ENCODE measurements at regions not wholly inside any gene's neighbourhood (a gene's known extent, or its start where the extent isn't known, plus 50 kb on each side); places are given as distances from the start of the nearest gene placed in this dataset.
A peak's percentile ranks its signal among the peaks of the same experiment; 100 is the strongest.

GRCh38 chr6:134640229-134640628 is 309.7 kb downstream of the ALDH8A1 start (continued):
- TF ChIP-seq RARB (CRISPR knock-in tag; IDR thresholded peaks at IDR 0.05), result no peak
- no peak for TF ChIP-seq CHD2 (IDR thresholded peaks at IDR 0.05; ENCODE audit: low read length, partially characterized antibody)
- no peak for TF ChIP-seq RCOR1 (IDR thresholded peaks at IDR 0.05; ENCODE audit: low read depth, low read length)

GRCh38 chr6:134637847-134638437 is 312.0 kb downstream of the ALDH8A1 start:
- ChIA-PET CTCF (interaction anchor here (0.8 kb wide), 1 partner anchor 460 kb away, joined by 4 read pairs; no protein-coding TSS in a partner anchor), POLR2A (no interaction called here)
- WGBS (ENCODE audit: missing lambda C conversion rate), result 80% methylated on average over 1 of the region's 1 CpG
- H3K4me2 ChIP-seq, result no peak overlapping the region
- H3K4me1 ChIP-seq, result peaks cover 19% of the 10 kb centered on the region
- FAIRE-seq, result no peak
- peak overlapping the region; percentile 25 to 66; a peak in 5 of 6 replicates for H3K27ac ChIP-seq
- H3K4me3 ChIP-seq, result no peak overlapping the region
- ATAC-seq, result no peak
- DNase-seq (ENCODE audit: low read depth in 1 of 2, low spot score in 1 of 2), result no peak
- H3K9me3 ChIP-seq, result no peaks in the 10 kb centered on the region
- TF ChIP-seq CHD4 (IDR thresholded peaks at IDR 0.05; ENCODE audit: borderline replicate concordance), result no peak
- no peak for TF ChIP-seq CTCF (IDR thresholded peaks at IDR 0.05)
- TF ChIP-seq KDM1A (IDR thresholded peaks at IDR 0.05; ENCODE audit: low read depth), result no peak
- no peak for TF ChIP-seq RARB (CRISPR knock-in tag; IDR thresholded peaks at IDR 0.05)
- TF ChIP-seq MAFK (IDR thresholded peaks at IDR 0.05; ENCODE audit: partially characterized antibody), result peak; percentile 44
- no peak for TF ChIP-seq NFE2L2 (conservative IDR thresholded peaks at IDR 0.05; ENCODE audit: low read length)

- WGBS (ENCODE audit: missing lambda C conversion rate), result 91% methylated on average over 5 of the region's 5 CpGs
- no peak overlapping the region for H3K4me3 ChIP-seq
- H3K4me1 ChIP-seq, result peaks cover 19% of the 10 kb centered on the region
- FAIRE-seq (no peak), ATAC-seq (no peak), DNase-seq (ENCODE audit: low read depth in 1 of 2, low spot score in 1 of 2) (no peak)
- no peak overlapping the region for H3K4me2 ChIP-seq
- ChIA-PET CTCF (interaction anchor here (1.0 kb wide), 1 partner anchor 460 kb away, joined by 3 read pairs; no protein-coding TSS in a partner anchor), POLR2A (no interaction called here)
- H3K27ac ChIP-seq, result peak overlapping the region; percentile 25 to 60; a peak in 4 of 6 replicates
- H3K9me3 ChIP-seq, result no peaks in the 10 kb centered on the region
- TF ChIP-seq POLR2AphosphoS2 (conservative IDR thresholded peaks at IDR 0.05; ENCODE audit: low read length) (no peak), PHF8 (IDR thresholded peaks at IDR 0.05; ENCODE audit: borderline replicate concordance, low read depth) (no peak), FOSL2 (IDR thresholded peaks at IDR 0.05) (no peak), FOSL2 (CRISPR knock-in tag; IDR thresholded peaks at IDR 0.05) (no peak), CTCF (IDR thresholded peaks at IDR 0.05) (no peak), ZFP36 (IDR thresholded peaks at IDR 0.05; ENCODE audit: borderline replicate concordance, partially characterized antibody) (no peak), HOXB5 (CRISPR knock-in tag; IDR thresholded peaks at IDR 0.05) (no peak)
Measured at GRCh38 chr6:134637282-134637681, 312.6 kb downstream of the ALDH8A1 start.

GRCh38 chr6:134636186-134636799 is 313.6 kb downstream of the ALDH8A1 start:
- no peak overlapping the region for H3K4me2 ChIP-seq
- no peak overlapping the region for H3K4me3 ChIP-seq
- no peaks in the 10 kb centered on the region for H3K9me3 ChIP-seq
- no peak for DNase-seq (ENCODE audit: low read depth in 1 of 2, low spot score in 1 of 2)
- peaks cover 18% of the 10 kb centered on the region for H3K4me1 ChIP-seq
- ChIA-PET POLR2A (no interaction called here), CTCF (interaction anchor here (0.6 to 1.6 kb wide), 3 partner anchors 149 to 459 kb away, joined by 3 to 4 read pairs (median 3); no protein-coding TSS in a partner anchor)
- no peak for FAIRE-seq
- no peak for TF ChIP-seq TFCP2L1 (CRISPR knock-in tag; IDR thresholded peaks at IDR 0.05)
- peak; percentile 65 for TF ChIP-seq MAFK (IDR thresholded peaks at IDR 0.05; ENCODE audit: partially characterized antibody)
- peak overlapping the region; percentile 22 to 60; a peak in 4 of 6 replicates for H3K27ac ChIP-seq
- 87% methylated on average over 7 of the region's 7 CpGs for WGBS (ENCODE audit: missing lambda C conversion rate)
- no peak for ATAC-seq
